ENCODE measurements at regions not wholly inside any gene's neighbourhood (a gene's known extent, or its start where the extent isn't known, plus 50 kb on each side); places are given as distances from the start of the nearest gene placed in this dataset.

- TF ChIP-seq, protein P1, sequence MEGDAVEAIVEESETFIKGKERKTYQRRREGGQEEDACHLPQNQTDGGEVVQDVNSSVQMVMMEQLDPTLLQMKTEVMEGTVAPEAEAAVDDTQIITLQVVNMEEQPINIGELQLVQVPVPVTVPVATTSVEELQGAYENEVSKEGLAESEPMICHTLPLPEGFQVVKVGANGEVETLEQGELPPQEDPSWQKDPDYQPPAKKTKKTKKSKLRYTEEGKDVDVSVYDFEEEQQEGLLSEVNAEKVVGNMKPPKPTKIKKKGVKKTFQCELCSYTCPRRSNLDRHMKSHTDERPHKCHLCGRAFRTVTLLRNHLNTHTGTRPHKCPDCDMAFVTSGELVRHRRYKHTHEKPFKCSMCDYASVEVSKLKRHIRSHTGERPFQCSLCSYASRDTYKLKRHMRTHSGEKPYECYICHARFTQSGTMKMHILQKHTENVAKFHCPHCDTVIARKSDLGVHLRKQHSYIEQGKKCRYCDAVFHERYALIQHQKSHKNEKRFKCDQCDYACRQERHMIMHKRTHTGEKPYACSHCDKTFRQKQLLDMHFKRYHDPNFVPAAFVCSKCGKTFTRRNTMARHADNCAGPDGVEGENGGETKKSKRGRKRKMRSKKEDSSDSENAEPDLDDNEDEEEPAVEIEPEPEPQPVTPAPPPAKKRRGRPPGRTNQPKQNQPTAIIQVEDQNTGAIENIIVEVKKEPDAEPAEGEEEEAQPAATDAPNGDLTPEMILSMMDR (IDR thresholded peaks at IDR 0.05 in 2 of 3, conservative IDR thresholded peaks at IDR 0.05 in 1 of 3; ENCODE audit: control insufficient read depth in 2 of 3, extremely low read depth in 1 of 3, insufficient read depth in 1 of 3, low read depth in 3 of 3, low read length in 3 of 3): no peak
- TF ChIP-seq FOXM1 (IDR thresholded peaks at IDR 0.05; ENCODE audit: low read depth, low read length) (no peak), POLR2A (IDR thresholded peaks at IDR 0.05; ENCODE audit: low read depth, low read length) (no peak), MTA3 (IDR thresholded peaks at IDR 0.05; ENCODE audit: borderline replicate concordance, low read length) (no peak), SREBF2 (IDR thresholded peaks at IDR 0.05; ENCODE audit: low read length) (no peak), GABPA (IDR thresholded peaks at IDR 0.05; ENCODE audit: low read depth) (no peak), ZZZ3 (IDR thresholded peaks at IDR 0.05; ENCODE audit: control insufficient read depth, insufficient read length, low read depth) (no peak), PAX8 (IDR thresholded peaks at IDR 0.05) (no peak)
Measured at GRCh38 chr21:38718481-38718880, 87.2 kb upstream of the ETS2 start.
